Panc1 (cell line): ENCODE measurements at regions not wholly inside any gene's neighbourhood (a gene's known extent, or its start where the extent isn't known, plus 50 kb on each side); places are given as distances from the start of the nearest gene placed in this dataset.
"Not testable (repeated sequence)": the region's sequence is repeated elsewhere in the genome, so short reads cannot be mapped to it uniquely, and the experiment has no call there.

ENCODE experiments used
- CTCF ChIP-seq: fragments of 450-650 bp; IDR thresholded peaks from 2 replicates; pipeline ENCODE4 v1.5.1; 2017; ENCODE audit warnings: mild to moderate bottlenecking
- POLR2AphosphoS5 ChIP-seq: IDR thresholded peaks from 2 replicates; pipeline ENCODE4 v1.6.1; 2012; ENCODE audit warnings: mild to moderate bottlenecking, low read depth, low read length, moderate library complexity
- REST ChIP-seq, 2 experiments: IDR thresholded peaks; 2 replicates each; pipeline ENCODE4 v1.6.1; 2011 to 2012; ENCODE audit warnings: low read depth in 2 of 2, control low read depth in 1 of 2, low read length in 1 of 2, mild to moderate bottlenecking in 1 of 2, moderate library complexity in 1 of 2; ENCODE audit not compliant: insufficient read depth in 1 of 2
- SIN3A ChIP-seq: IDR thresholded peaks from 2 replicates; pipeline ENCODE4 v1.6.1; 2012; ENCODE audit warnings: low read depth, mild to moderate bottlenecking, low read length, moderate library complexity, borderline replicate concordance; ENCODE audit not compliant: insufficient read depth
- TCF7L2 ChIP-seq: IDR thresholded peaks from 2 replicates; pipeline ENCODE4 v1.6.1; 2011; ENCODE audit warnings: mild to moderate bottlenecking, low read depth, low read length, inconsistent platforms

GRCh38 chr3:193155044-193155781, 85.8 kb upstream of the PLAAT1 start:
- TF ChIP-seq CTCF; REST (IDR thresholded peaks at IDR 0.05; ENCODE audit: insufficient read depth in 1 of 2, low read depth in 2 of 2, low read length in 1 of 2); POLR2AphosphoS5; TCF7L2; SIN3A: not testable (repeated sequence)
